HG03095 (cell line): ENCODE measurements at regions not wholly inside any gene's neighbourhood (a gene's known extent, or its start where the extent isn't known, plus 50 kb on each side); places are given as distances from the start of the nearest gene placed in this dataset.
"Not testable (repeated sequence)": the region's sequence is repeated elsewhere in the genome, so short reads cannot be mapped to it uniquely, and the experiment has no call there.

ENCODE experiments used
- ATAC-seq: cut with Tn5 transposase; IDR thresholded peaks from one replicate; pipeline ENCODE4 v1.9.1; 2021; ENCODE audit warnings: moderate library complexity; ENCODE audit not compliant: unreplicated experiment

DNA sequence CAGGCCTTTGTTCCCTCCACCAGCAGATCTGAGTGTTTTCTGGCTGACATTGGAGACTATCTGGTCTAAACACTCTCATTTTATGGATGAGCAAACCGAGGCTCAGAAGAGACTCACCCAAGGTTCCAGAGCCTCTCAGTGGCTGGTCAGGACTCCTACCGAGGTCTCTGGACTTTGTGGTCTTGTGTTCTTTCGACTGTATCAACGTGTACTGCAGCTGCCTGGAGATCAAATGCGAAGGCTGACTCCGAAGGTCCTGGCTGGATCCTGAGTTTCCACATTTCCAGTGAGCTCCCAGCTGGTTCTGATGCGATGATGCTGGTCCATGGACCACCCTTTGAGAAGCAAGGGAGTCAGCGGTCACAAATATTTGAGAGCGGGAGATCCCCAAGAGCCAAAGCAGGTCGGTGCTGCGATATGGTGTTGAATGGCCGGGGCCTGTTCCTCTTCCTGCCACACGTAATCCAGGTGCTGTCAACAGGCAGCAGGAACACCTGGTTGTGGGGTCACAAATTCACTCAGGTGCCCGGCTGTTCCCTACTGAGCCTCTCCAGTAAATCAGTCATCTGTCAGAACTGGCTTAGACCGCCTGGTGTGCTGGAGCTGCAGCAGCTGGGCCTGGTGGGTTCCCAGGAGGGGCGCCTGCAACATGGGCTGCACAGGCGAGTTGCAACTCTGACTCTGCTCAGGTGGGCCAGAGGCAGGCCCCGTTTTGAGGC, 94.8 kb upstream of the USP24 start:
- no peak for ATAC-seq

DNA sequence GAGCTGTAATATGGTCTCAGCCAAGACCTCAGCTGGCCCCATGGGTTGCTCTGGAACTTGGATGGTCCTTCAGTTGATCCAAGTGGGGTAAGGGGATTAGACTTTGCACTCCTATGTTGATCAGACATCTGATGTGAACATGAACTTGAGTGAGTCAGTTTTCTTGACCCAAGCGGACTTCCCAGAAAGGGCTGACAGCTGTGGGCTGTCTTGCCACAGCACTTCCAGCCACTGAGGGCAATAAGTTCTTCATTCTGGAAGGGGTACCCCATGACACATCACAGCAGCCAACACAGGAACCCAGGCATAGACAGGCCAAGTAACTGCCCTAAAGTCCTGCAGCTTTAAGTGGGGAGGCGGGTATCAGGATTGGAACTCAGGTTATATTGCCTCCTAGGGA, 93.9 kb upstream of the USP24 start:
- no peak for ATAC-seq

DNA sequence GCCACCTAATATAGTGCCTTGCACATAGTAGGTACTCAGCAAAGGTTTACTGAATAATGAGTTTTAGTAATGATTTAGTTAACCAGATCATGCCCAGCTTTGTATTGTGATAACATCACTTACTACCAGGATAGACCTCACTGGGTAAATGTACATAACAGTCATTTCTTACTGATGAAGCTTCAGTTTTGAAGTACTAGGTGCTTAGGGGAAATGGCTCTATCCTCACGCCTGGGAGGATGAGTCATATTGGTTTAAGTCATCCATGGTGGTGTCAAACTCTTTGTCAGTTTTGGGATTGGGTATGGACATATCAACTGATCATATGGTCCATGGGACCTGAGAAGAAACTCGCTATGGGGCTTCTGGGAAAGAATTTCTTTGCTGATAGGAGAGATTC, 90.6 kb upstream of the USP24 start:
- no peak for ATAC-seq

- ATAC-seq, result no peak
Observed at GRCh38 chr1:55304229-55304740, 89.1 kb upstream of the USP24 start.

DNA sequence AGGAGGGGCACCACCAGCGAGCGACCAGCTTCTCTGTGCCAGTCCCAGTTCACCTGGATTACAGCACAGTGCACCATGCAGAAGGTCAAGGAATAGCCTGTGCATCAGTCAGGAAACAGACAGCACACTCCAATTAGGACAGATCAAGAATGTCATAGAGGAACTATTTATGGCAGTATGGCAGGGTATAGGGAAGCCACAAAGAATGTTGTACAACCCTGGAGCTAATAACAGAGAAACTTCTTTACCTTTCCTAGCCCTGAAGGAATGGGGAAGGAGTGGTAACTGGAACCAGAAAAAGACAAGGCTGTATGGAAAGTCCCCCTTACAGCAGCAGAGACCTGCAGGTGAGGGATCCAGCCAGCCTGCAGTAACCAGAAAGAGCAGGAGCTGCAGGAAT, 87.8 kb upstream of the USP24 start:
- ATAC-seq, result no peak

DNA sequence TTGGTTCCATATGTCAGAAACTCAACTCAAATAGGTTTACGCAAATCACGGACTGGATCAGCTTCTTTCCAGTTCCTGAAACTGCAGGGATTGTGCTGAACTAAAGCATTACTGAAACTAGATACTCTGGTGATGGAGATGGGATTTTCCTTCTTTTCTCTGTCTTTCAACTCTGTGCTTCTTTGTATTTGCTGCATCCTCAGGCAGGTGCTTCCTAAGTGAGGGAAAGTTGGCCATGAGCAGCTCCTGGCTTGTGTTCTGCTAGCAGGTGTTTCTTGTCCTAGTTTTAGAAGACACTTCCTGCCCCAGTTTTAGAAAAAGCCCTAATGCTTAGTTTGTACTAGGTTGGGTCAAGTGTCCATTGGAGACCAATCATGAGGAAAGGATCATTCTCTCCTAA, 86.7 kb upstream of the USP24 start:
- ATAC-seq, result no peak

DNA sequence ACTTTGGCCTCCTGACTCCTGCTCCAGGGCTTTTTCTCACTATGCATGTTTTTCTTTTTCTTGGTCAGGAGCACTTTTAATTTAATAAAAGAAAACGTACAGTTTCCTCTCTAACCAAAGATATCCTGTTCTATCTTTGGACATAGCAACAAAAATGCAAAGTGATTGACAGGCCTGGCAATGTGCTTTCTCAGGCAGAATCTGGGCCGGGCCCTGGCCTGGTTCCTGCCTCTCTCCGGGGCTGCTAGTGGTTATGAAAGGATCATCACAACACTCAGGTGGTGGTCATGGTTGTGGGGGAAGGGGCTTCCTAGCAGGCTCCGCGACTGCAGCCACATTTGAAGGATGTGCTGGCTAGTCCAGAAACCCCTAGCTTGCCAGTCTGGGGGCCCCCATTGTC, 85.8 kb upstream of the USP24 start:
- no peak for ATAC-seq

DNA sequence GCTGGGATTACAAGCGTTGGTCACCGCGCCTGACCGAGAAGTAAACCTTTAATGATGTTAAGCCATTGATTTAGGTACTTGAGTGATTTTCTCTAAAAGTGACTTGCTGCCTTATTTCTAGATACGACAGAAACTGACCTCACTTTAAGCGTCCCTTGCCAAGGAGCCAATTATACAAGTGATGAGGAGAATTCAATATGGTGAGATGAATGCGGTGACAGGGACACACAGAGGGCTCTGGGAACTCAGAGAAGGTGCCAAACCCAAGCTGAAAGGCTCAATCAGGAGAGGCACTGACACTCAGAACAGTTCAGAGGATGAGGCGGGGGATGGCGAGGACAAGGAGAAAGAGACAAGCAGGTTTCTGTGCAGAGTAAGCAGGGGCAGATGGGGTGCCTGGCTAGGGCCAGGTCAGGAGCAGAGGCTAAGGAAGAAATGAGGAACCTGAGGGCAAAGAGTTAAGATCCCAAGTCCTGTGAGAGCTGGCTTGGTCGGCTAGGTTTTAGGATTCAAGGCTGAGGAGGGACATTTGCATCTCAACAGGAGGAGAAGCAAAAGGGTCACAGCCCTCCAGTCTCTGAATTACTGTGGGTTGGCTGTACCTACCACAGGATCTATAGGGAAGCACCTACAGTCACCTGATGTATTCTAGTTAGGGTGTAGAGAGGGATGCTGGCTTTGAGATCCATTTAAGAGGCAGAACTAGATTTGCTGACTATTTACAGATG, 83.2 kb upstream of the USP24 start:
- no peak for ATAC-seq

- ATAC-seq, result not testable (repeated sequence)
Observed at GRCh38 chr1:55296247-55296646, 81.1 kb upstream of the USP24 start.

DNA sequence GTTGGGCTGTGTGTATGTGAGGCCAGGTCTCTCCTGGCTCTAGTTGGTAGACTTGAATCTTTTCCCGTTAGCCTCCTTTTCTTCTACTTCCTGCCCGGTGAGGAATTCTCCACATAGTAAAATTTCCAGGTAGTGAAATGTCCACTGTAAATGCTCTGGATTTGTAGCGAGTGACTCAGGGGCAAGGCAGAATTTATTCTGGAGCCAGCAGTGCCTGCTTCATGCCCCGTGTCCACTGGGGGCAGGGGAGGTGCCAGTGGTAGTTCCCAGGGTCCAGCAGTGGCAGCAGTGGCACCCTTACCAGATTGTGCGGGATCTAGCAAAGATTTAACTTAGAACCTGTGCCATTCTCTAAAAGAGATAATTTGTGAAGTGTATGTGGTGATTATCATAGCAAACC, 74.5 kb upstream of the USP24 start:
- no peak for ATAC-seq

- ATAC-seq, result no peak
Observed at GRCh38 chr1:55289042-55289441, 73.9 kb upstream of the USP24 start.

DNA sequence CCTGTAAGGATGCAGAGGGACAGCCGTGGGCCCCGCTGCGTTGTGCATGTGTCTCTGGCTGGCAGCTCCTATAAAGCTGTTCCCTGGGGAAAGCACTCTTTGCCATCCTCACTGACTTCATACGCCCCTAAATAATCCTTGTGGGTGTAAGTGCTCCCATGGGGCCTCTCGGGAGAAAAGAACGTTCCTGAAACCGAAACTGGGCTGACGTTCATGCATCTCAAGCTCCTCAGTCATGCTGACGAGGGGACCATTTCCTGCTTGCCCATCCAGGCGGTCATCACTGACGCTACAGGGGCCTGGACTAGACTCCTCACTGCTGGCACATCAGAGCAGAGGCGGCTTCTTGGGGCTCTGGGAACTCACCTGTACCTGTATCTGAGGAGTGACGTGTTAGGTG, 73.1 kb upstream of the USP24 start:
- ATAC-seq, result peak; percentile 80

GRCh38 chr1:55287723-55288122, 72.6 kb upstream of the USP24 start:
- peak; percentile 36 for ATAC-seq

- no peak for ATAC-seq
Observed at GRCh38 chr1:55286856-55287602, 71.9 kb upstream of the USP24 start.

DNA sequence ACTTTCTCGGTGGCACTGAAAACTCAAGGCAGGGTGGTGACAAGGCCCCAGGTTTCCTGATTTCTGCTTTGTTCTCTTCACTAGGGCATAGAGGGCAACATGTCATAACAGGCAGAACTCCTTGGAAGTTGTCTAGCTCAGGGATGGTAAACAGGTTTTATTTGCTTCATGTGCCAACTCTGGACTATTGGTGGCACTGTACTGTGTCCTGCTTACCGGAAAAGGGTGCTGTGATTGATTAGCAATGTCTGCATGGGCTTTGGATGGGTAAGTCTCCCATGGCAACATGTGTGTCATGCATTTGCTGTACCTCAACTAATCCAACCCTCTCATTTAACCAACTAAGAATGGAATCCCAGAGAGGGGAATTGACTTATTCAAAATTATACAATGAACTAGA, 70.7 kb upstream of the USP24 start:
- no peak for ATAC-seq

DNA sequence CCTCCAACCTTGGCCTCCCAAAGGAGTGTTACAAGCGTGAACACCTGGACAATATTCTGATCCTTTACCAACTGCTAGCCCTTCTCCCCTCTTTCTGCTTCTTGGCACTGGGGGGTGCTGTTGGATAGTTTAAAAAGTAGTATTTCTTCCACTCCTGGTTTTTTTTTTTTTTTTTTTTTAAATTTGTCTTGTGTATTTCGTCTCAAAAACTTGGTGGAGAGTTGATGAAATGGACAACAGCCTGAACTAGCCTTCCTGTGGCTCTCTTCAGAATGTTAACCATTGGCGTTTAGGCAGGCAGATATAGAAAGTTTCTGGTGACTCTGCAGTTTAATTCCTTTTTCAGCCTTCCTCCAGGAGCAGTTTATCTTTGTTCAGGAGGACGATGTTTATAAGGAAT, 69.7 kb upstream of the USP24 start:
- ATAC-seq, result no peak

DNA sequence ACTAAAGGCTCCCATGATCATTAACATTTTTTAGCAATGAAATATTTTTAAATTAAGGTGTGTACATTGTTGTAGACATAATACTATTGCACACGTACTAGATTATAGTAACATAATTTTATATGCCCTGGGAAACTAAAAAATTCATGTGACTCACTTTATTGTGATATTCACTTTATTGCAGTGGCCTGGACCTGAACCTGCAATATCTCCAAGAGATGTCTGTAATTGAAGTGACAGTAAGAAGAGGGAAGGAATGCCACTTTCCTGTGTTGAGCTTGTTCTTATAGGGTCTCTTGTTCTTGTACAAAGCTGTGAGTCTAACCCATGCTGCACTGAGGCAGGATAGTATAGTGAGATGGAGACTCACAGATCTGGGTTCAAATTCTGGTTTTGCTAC, 66.9 kb upstream of the USP24 start:
- no peak for ATAC-seq

- ATAC-seq, result no peak
Observed at GRCh38 chr1:55280731-55281130, 65.6 kb upstream of the USP24 start.

DNA sequence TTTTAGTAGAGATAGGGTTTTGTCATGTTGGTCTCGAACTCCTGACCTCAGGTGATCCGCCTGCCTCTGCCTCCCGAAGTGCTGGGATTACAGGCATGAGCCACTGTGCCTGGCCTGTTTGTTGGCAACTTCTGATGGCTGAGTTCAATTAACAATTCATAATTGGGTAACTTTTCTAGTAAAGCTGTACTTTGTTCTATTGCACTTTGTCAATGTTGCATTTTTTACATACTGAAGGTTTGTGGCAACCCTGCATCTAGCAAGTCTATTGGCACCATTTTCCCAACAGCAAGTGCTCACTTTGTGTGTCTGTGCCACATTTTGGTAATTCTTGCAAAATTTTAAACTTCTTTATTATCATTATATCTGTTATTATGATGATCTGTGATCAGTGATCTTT, 64.5 kb upstream of the USP24 start:
- no peak for ATAC-seq

- ATAC-seq, result no peak
Observed at GRCh38 chr1:55278378-55278777, 63.2 kb upstream of the USP24 start.

DNA sequence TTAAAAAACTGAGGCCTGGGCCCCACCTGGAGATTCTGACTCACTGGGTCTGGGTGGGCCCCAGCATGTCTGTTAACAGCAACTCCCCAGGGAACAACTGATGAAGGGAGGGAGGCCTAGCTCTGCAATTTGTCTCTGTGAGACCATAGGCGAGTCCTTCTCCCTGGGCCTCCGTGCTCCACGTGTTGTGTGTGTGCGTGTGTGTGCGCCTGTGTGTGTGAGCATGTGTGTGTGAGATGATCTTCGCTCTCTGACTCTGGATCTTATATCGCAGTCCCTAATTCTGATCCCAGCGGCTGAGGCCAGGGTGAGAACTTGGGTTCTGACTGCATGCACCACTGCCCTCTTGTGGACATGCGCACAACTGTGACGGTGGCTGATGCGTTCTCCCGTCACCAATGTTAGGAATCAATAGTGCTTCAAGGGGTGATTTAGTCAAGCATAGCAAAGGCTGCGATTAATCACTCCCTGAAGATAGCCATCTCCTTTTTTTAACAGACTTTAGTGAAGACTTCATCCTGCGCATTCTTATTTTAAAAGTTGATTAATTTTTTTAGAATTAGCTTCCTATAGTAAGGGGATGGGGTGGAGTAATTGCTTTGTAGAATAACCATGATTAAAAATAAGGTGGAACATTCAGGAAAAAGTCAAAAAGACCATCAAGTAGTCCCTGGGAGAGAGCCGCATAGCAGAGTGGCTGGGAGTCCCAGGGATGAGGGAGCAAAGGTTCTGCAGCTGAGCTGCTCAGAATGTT, 62.4 kb upstream of the USP24 start:
- peak; percentile 92 for ATAC-seq
